ENCODE measurements at regions not wholly inside any gene's neighbourhood (a gene's known extent, or its start where the extent isn't known, plus 50 kb on each side); places are given as distances from the start of the nearest gene placed in this dataset.

DNA sequence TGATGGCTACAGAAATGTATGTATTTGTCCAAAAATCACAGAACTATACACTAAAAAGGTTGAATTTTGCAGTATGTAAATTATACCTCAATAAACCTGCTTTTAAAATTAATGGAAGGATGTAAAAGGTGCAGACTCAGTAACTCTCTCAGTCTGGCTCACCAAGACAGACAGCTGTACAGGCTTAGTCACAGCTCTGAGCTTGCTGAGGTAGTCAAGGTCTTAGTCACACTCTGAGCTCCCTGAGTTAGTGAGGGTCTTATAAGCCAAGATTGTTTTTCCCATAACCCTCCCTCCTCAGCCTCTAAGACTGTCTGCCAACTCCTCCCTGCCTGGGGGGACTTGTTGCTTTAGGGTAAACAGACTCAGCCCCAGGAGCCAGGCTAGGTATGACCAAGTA lies 59.3 kb upstream of the IZUMO1R start:
- DNase-seq (ENCODE audit: low read depth in 1 of 2, low spot score in 2 of 2) (no peak), FAIRE-seq (no peak)
- Histone ChIP-seq H4K8ac (ENCODE audit: extremely low read depth, insufficient read depth, low read length) (no peak overlapping the region), H3K4me3 (ENCODE audit: extremely low read depth in 1 of 4, insufficient read depth in 2 of 4, low read depth in 3 of 4, low read length in 4 of 4) (no peak overlapping the region), H3K23ac (ENCODE audit: insufficient read length) (no peak overlapping the region), H3K9ac (replicated peaks in 1 of 4; ENCODE audit: extremely low read depth in 1 of 4, low read depth in 3 of 4, low read length in 3 of 4) (no peak overlapping the region), H2BK12ac (ENCODE audit: low read depth, low read length) (no peak overlapping the region), H2AK5ac (ENCODE audit: low read depth, low read length) (no peak overlapping the region), H3K4me2 (ENCODE audit: insufficient read depth in 1 of 2, low read depth in 2 of 2, low read length in 2 of 2) (no peak overlapping the region), H3K79me2 (ENCODE audit: control insufficient read depth in 1 of 2, insufficient read depth in 2 of 2, low read length in 2 of 2) (no peaks in the 10 kb centered on the region), H3K56ac (replicated peaks; ENCODE audit: insufficient read length, low read depth, low read length) (no peak overlapping the region), H2BK15ac (ENCODE audit: low read length) (no peak overlapping the region), H2AFZ (ENCODE audit: low read length) (no peak overlapping the region), H3K18ac (ENCODE audit: extremely low read depth, low read length) (no peak overlapping the region), H2BK20ac (ENCODE audit: low read length) (no peak overlapping the region), H4K5ac (ENCODE audit: insufficient read length, low read depth, low read length) (no peak overlapping the region), H3K23me2 (ENCODE audit: low read depth, low read length) (no peaks in the 10 kb centered on the region), H3K4me1 (replicated peaks in 1 of 4; ENCODE audit: control insufficient read depth in 3 of 4, insufficient read depth in 4 of 4, low read length in 3 of 4) (no peaks in the 10 kb centered on the region), H3K79me1 (ENCODE audit: low read depth, low read length) (no peaks in the 10 kb centered on the region), H4K20me1 (replicated peaks in 1 of 2; ENCODE audit: control insufficient read depth in 1 of 2, insufficient read depth in 2 of 2, low read length in 2 of 2) (no peaks in the 10 kb centered on the region), H2BK120ac (replicated peaks; ENCODE audit: low read depth, low read length) (no peak overlapping the region), H2BK5ac (ENCODE audit: low read depth, low read length) (no peak overlapping the region), H3K4ac (replicated peaks; ENCODE audit: insufficient read length, low read depth, low read length) (no peak overlapping the region), H3K27ac (ENCODE audit: low read depth, low read length) (no peak overlapping the region), H3K36me3 (ENCODE audit: control insufficient read depth in 2 of 4, insufficient read depth in 4 of 4, low read length in 3 of 4) (no peaks in the 10 kb centered on the region), H3K27me3 (replicated peaks in 1 of 4; ENCODE audit: control insufficient read depth in 3 of 4, extremely low read depth in 1 of 4, insufficient read depth in 3 of 4, low read length in 3 of 4) (no peaks in the 10 kb centered on the region), H3K9me3 (ENCODE audit: insufficient read depth in 2 of 2, low read depth in 1 of 2, low read length in 1 of 2) (peaks cover 8 to 12% of the 10 kb centered on the region in 2 experiments; a peak in 1 of 4 replicates), H3K14ac (ENCODE audit: insufficient read length) (no peak overlapping the region), H4K91ac (replicated peaks; ENCODE audit: insufficient read length, low read length) (no peak overlapping the region)
- TF ChIP-seq PHF8 (conservative IDR thresholded peaks at IDR 0.05; ENCODE audit: low read depth, low read length) = no peak
- TF ChIP-seq HDAC2 (IDR thresholded peaks at IDR 0.05; ENCODE audit: borderline replicate concordance in 1 of 2, low read depth in 2 of 2, low read length in 2 of 2) = no peak
- TF ChIP-seq, protein P1, sequence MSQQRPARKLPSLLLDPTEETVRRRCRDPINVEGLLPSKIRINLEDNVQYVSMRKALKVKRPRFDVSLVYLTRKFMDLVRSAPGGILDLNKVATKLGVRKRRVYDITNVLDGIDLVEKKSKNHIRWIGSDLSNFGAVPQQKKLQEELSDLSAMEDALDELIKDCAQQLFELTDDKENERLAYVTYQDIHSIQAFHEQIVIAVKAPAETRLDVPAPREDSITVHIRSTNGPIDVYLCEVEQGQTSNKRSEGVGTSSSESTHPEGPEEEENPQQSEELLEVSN (IDR thresholded peaks at IDR 0.05) = no peak
- no peak for TF ChIP-seq HDAC6 (IDR thresholded peaks at IDR 0.05; ENCODE audit: low read depth, low read length)
- no peak for TF ChIP-seq TAF7 (optimal IDR thresholded peaks at IDR 0.05; ENCODE audit: borderline replicate concordance, low read depth, low read length)
- no peak for TF ChIP-seq CEBPB (IDR thresholded peaks at IDR 0.05; ENCODE audit: low read depth, low read length)
- POLR2A ChIA-PET (ENCODE audit: partially characterized antibody) = no interaction called here
- CTCF ChIA-PET (ENCODE audit: partially characterized antibody) = no interaction called here
